ENCODE measurements at regions not wholly inside any gene's neighbourhood (a gene's known extent, or its start where the extent isn't known, plus 50 kb on each side); places are given as distances from the start of the nearest gene placed in this dataset.

- TF ChIP-seq, protein P1, sequence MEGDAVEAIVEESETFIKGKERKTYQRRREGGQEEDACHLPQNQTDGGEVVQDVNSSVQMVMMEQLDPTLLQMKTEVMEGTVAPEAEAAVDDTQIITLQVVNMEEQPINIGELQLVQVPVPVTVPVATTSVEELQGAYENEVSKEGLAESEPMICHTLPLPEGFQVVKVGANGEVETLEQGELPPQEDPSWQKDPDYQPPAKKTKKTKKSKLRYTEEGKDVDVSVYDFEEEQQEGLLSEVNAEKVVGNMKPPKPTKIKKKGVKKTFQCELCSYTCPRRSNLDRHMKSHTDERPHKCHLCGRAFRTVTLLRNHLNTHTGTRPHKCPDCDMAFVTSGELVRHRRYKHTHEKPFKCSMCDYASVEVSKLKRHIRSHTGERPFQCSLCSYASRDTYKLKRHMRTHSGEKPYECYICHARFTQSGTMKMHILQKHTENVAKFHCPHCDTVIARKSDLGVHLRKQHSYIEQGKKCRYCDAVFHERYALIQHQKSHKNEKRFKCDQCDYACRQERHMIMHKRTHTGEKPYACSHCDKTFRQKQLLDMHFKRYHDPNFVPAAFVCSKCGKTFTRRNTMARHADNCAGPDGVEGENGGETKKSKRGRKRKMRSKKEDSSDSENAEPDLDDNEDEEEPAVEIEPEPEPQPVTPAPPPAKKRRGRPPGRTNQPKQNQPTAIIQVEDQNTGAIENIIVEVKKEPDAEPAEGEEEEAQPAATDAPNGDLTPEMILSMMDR (IDR thresholded peaks at IDR 0.05; ENCODE audit: low read depth, low read length, missing control alignments): no peak
- H3K4me3 ChIP-seq (replicated peaks; ENCODE audit: low read depth, low read length): no peak overlapping the region
These were observed 250.3 kb downstream of the ANAPC1 start for GRCh38 chr2:111633643-111634042.

DNA sequence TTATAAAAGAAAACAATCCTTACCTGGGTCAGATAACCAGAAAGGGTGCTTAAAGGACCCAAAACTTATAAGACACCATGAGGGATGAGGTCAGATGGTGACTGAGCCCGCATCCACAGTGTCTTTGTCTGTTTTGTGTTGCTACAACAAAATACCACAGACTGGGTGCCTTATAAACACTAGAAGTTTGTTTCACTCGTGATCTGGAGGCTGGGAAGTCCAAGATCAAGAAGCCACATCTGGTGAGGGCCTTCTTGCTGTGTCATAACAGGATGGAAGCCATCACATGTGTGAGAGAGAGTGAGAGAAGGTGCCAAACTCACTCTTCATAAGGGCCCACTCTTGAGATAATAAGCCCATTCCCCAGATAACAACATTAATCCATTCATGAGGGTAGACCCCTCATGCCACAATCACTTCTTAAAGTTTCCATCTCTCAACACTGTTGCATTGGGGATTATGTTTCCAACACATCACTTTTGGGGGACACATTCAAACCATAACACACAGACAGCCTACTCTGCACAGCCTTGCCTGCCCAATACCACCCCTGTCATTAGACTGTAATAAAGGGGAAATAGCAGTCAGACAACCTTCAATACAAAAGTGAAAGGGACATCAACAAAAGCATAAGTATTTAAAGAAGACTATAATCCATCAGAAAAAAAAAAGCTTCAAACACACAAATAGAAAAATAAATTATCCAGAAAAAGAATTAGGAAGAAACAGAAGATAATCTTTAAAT is 249.8 kb downstream of the ANAPC1 start:
- TF ChIP-seq, protein P1 (IDR thresholded peaks at IDR 0.05; ENCODE audit: low read depth, low read length, missing control alignments): no peak
- no peak overlapping the region for H3K4me3 ChIP-seq (replicated peaks; ENCODE audit: low read depth, low read length)
- no peak for DNase-seq (ENCODE audit: extremely low read depth, low read depth)

More at GRCh38 chr2:111633643-111634042, 250.3 kb downstream of the ANAPC1 start:
- DNase-seq (ENCODE audit: extremely low read depth, low read depth): no peak

GRCh38 chr2:111634995-111635538 is 248.9 kb downstream of the ANAPC1 start:
- no peak for DNase-seq (ENCODE audit: extremely low read depth, low read depth)
- no peak overlapping the region for H3K4me3 ChIP-seq (replicated peaks; ENCODE audit: low read depth, low read length)
- TF ChIP-seq, protein P1 (IDR thresholded peaks at IDR 0.05; ENCODE audit: low read depth, low read length, missing control alignments): no peak

GRCh38 chr2:111636905-111637304 is 247.1 kb downstream of the ANAPC1 start:
- TF ChIP-seq, protein P1 (IDR thresholded peaks at IDR 0.05; ENCODE audit: low read depth, low read length, missing control alignments): no peak
- DNase-seq (ENCODE audit: extremely low read depth, low read depth): no peak

GRCh38 chr2:111638274-111638877 is 245.6 kb downstream of the ANAPC1 start:
- no peak for DNase-seq (ENCODE audit: extremely low read depth, low read depth)
- TF ChIP-seq, protein P1 (IDR thresholded peaks at IDR 0.05; ENCODE audit: low read depth, low read length, missing control alignments): no peak

More at GRCh38 chr2:111636905-111637304, 247.1 kb downstream of the ANAPC1 start:
- H3K4me3 ChIP-seq (replicated peaks; ENCODE audit: low read depth, low read length): no peak overlapping the region

GRCh38 chr2:111640480-111640879 is 243.5 kb downstream of the ANAPC1 start:
- TF ChIP-seq, protein P1 (IDR thresholded peaks at IDR 0.05; ENCODE audit: low read depth, low read length, missing control alignments): no peak
- H3K4me3 ChIP-seq (replicated peaks; ENCODE audit: low read depth, low read length): no peak overlapping the region
- no peak for DNase-seq (ENCODE audit: extremely low read depth, low read depth)

More at GRCh38 chr2:111638274-111638877, 245.6 kb downstream of the ANAPC1 start:
- H3K4me3 ChIP-seq (replicated peaks; ENCODE audit: low read depth, low read length): no peak overlapping the region
